ENCODE measurements at regions not wholly inside any gene's neighbourhood (a gene's known extent, or its start where the extent isn't known, plus 50 kb on each side); places are given as distances from the start of the nearest gene placed in this dataset.

DNA sequence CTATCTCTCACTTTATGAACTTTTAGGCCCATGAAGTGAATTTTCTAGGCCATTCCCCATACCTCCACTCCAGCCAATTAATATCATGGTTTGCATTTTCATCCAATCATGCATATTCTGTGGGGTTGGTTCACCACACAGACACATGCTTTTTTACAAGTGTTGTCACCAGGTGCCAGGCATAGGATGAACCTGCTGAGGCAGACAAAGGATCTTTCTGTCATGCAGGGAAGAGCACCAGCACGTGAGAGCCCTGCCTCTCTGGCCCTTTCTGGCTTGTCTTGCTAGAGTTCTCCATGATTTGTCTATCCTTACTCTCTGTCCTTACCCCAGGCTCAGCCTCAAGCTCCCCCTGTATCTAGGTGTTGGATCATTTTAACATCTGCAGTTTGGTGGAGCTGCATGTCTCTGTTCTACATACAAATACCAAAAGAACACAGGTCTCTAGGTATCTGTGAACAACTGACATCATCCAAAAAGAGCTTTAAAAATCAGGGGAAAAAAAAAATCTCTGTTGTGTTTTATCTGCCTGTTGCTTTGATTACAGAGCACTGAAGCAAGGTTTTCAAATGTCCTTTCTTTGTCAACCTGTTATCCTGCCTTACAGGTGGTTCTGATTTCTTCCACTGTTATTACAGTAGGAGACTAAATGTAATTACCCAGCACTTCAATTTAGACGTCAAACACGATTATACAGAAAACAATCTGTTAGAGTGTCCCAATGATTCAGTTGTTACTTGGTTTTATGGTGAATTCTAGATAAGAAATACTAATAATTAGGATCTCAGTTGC, 58.4 kb upstream of the GRAMD1B start:
- Histone ChIP-seq H3K79me2 (ENCODE audit: insufficient read depth, low read length) (no peaks in the 10 kb centered on the region), H3K27me3 (ENCODE audit: control insufficient read depth in 1 of 2, insufficient read depth in 2 of 2, low read length in 2 of 2) (peaks cover 0 to 6% of the 10 kb centered on the region in 2 experiments; a peak in 2 of 5 replicates), H2AFZ (ENCODE audit: low read length) (no peak overlapping the region), H3K4me2 (ENCODE audit: low read depth, low read length) (no peak overlapping the region), H3K9me3 (ENCODE audit: low read length) (no peaks in the 10 kb centered on the region), H3K36me3 (replicated peaks in 1 of 2; ENCODE audit: control insufficient read depth in 1 of 2, insufficient read depth in 2 of 2, low read length in 2 of 2) (no peaks in the 10 kb centered on the region), H3K4me1 (ENCODE audit: insufficient read depth, low read length) (no peaks in the 10 kb centered on the region), H3K4me3 (replicated peaks in 1 of 3; ENCODE audit: insufficient read depth in 1 of 3, low read depth in 2 of 3, low read length in 3 of 3) (no peak overlapping the region), H3K9ac (ENCODE audit: insufficient read depth, low read depth, low read length) (no peak overlapping the region), H3K27ac (ENCODE audit: extremely low read length, insufficient read depth, low read length) (no peak overlapping the region), H4K20me1 (ENCODE audit: insufficient read depth, low read length) (no peaks in the 10 kb centered on the region)
- CTCF ChIA-PET (ENCODE audit: low intra/inter-chr PET ratio, low total read pairs), result no interaction called here
- POLR2A ChIA-PET, result no interaction called here
- WGBS (ENCODE audit: low lambda C conversion rate), result 0% methylated on average over 3 of the region's 3 CpGs
- BruUV-seq (replicated peaks), result no TSS peak
- intact Hi-C loops (cut with micrococcal nuclease; ENCODE audit: unreplicated experiment), result no loop called here
- no peak for DNase-seq (ENCODE audit: low spot score)
- FAIRE-seq, result no peak
- ATAC-seq, result no peak
- TF ChIP-seq HES4 (CRISPR knock-in tag; IDR thresholded peaks at IDR 0.05; ENCODE audit: borderline replicate concordance) (no peak), TOE1 (CRISPR knock-in tag; IDR thresholded peaks at IDR 0.05) (no peak), ZNF564 (CRISPR knock-in tag; IDR thresholded peaks at IDR 0.05) (no peak), NFYB (CRISPR knock-in tag; IDR thresholded peaks at IDR 0.05) (no peak), SETDB1 (CRISPR knock-in tag; IDR thresholded peaks at IDR 0.05; ENCODE audit: borderline replicate concordance) (no peak), NCOR1 (IDR thresholded peaks at IDR 0.05; ENCODE audit: borderline replicate concordance, low read length) (no peak), TCF12 (IDR thresholded peaks at IDR 0.05) (no peak), TCF12 (CRISPR knock-in tag; IDR thresholded peaks at IDR 0.05) (no peak), ZNF703 (CRISPR knock-in tag; IDR thresholded peaks at IDR 0.05; ENCODE audit: borderline replicate concordance) (no peak), ESRRA (CRISPR knock-in tag; IDR thresholded peaks at IDR 0.05; ENCODE audit: low read depth) (no peak)
- TF ChIP-seq, protein P1, sequence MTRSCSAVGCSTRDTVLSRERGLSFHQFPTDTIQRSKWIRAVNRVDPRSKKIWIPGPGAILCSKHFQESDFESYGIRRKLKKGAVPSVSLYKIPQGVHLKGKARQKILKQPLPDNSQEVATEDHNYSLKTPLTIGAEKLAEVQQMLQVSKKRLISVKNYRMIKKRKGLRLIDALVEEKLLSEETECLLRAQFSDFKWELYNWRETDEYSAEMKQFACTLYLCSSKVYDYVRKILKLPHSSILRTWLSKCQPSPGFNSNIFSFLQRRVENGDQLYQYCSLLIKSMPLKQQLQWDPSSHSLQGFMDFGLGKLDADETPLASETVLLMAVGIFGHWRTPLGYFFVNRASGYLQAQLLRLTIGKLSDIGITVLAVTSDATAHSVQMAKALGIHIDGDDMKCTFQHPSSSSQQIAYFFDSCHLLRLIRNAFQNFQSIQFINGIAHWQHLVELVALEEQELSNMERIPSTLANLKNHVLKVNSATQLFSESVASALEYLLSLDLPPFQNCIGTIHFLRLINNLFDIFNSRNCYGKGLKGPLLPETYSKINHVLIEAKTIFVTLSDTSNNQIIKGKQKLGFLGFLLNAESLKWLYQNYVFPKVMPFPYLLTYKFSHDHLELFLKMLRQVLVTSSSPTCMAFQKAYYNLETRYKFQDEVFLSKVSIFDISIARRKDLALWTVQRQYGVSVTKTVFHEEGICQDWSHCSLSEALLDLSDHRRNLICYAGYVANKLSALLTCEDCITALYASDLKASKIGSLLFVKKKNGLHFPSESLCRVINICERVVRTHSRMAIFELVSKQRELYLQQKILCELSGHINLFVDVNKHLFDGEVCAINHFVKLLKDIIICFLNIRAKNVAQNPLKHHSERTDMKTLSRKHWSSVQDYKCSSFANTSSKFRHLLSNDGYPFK (CRISPR knock-in tag; IDR thresholded peaks at IDR 0.05; ENCODE audit: borderline replicate concordance), result no peak
- in situ Hi-C loops (cut with HindIII; ENCODE audit: extremely low pct_ligation_motif_present, low pct_unique_long_range_greater_than_20kb), result no loop called here

Measured in HepG2 (cell line).